ENCODE measurements at regions not wholly inside any gene's neighbourhood (a gene's known extent, or its start where the extent isn't known, plus 50 kb on each side); places are given as distances from the start of the nearest gene placed in this dataset.
"Not testable (repeated sequence)": the region's sequence is repeated elsewhere in the genome, so short reads cannot be mapped to it uniquely, and the experiment has no call there.

- no peak for DNase-seq
Observed at GRCh38 chr5:91315701-91316100, 67.4 kb downstream of the ARRDC3 start.

- peak; percentile 38 for DNase-seq
Observed at GRCh38 chr5:91313757-91314673, 69.1 kb downstream of the ARRDC3 start.

GRCh38 chr5:91312698-91313097 is 70.4 kb downstream of the ARRDC3 start:
- no peak for DNase-seq

- DNase-seq = peak; percentile 46
Observed at GRCh38 chr5:91311697-91312501, 71.2 kb downstream of the ARRDC3 start.

- no peak for DNase-seq
Observed at GRCh38 chr5:91311168-91311696, 71.9 kb downstream of the ARRDC3 start.

- DNase-seq = not testable (repeated sequence)
Observed at GRCh38 chr5:91308157-91308556, 75.0 kb downstream of the ARRDC3 start.

- DNase-seq = peak; percentile 15
Observed at GRCh38 chr5:91307048-91307447, 76.1 kb downstream of the ARRDC3 start.

- no peak for DNase-seq
Observed at GRCh38 chr5:91306497-91306896, 76.6 kb downstream of the ARRDC3 start.

- no peak for DNase-seq
Observed at GRCh38 chr5:91305640-91306039, 77.5 kb downstream of the ARRDC3 start.

- not testable (repeated sequence) for DNase-seq
Observed at GRCh38 chr5:91304015-91304414, 79.1 kb downstream of the ARRDC3 start.

- DNase-seq = peak; percentile 19
Observed at GRCh38 chr5:91302958-91303357, 80.2 kb downstream of the ARRDC3 start.

- no peak for DNase-seq
Observed at GRCh38 chr5:91302305-91302704, 80.8 kb downstream of the ARRDC3 start.

GRCh38 chr5:91301106-91301846 is 81.8 kb downstream of the ARRDC3 start:
- no peak for DNase-seq

GRCh38 chr5:91297994-91298393 is 85.1 kb downstream of the ARRDC3 start:
- no peak for DNase-seq

- DNase-seq = no peak
Observed at GRCh38 chr5:91296674-91297143, 86.4 kb downstream of the ARRDC3 start.

- not testable (repeated sequence) for DNase-seq
Observed at GRCh38 chr5:91296102-91296501, 87.0 kb downstream of the ARRDC3 start.

GRCh38 chr5:91293131-91293530 is 90.0 kb downstream of the ARRDC3 start:
- peak; percentile 44 for DNase-seq

- DNase-seq = no peak
Observed at GRCh38 chr5:91291628-91292569, 91.2 kb downstream of the ARRDC3 start.

GRCh38 chr5:91288118-91288916 is 94.8 kb downstream of the ARRDC3 start:
- DNase-seq = peak; percentile 43

- DNase-seq = not testable (repeated sequence)
Observed at GRCh38 chr5:91285062-91285461, 98.1 kb downstream of the ARRDC3 start.

GRCh38 chr5:91283899-91284298 is 99.2 kb downstream of the ARRDC3 start:
- DNase-seq = no peak
